ENCODE measurements at regions not wholly inside any gene's neighbourhood (a gene's known extent, or its start where the extent isn't known, plus 50 kb on each side); places are given as distances from the start of the nearest gene placed in this dataset.

- intact Hi-C loops (cut with micrococcal nuclease): no loop called here
- Mint-ChIP-seq H3K27ac (ENCODE audit: low read depth, unreplicated experiment) (no peak overlapping the region), H3K4me3 (ENCODE audit: unreplicated experiment) (no peak overlapping the region), H3K9me3 (ENCODE audit: unreplicated experiment) (no peaks in the 10 kb centered on the region), H3K27me3 (ENCODE audit: insufficient read depth, unreplicated experiment) (no peaks in the 10 kb centered on the region), H3K4me1 (ENCODE audit: insufficient read depth, unreplicated experiment) (peaks cover 8% of the 10 kb centered on the region), H3K36me3 (ENCODE audit: insufficient read depth, unreplicated experiment) (no peaks in the 10 kb centered on the region)
- CTCF ChIA-PET: interaction anchor here (0.7 to 13.7 kb wide), 8 partner anchors 9 to 404 kb away, joined by 3 to 624 read pairs (median 4); no protein-coding TSS in a partner anchor
- no peak for TF ChIP-seq CTCF (IDR thresholded peaks at IDR 0.05; ENCODE audit: unreplicated experiment)
- POLR2A ChIA-PET: interaction anchor here (1.0 kb wide), 1 partner anchor 20 kb away, joined by 3 read pairs; no protein-coding TSS in a partner anchor
- no TSS peak for BruUV-seq (replicated peaks)
- no peak for DNase-seq (ENCODE audit: unreplicated experiment)
Measured at GRCh38 chr1:224519874-224520273, 85.3 kb upstream of the WDR26 start.

GRCh38 chr1:224520808-224521207 is 86.2 kb upstream of the WDR26 start:
- Mint-ChIP-seq H3K9me3 (ENCODE audit: unreplicated experiment) (no peaks in the 10 kb centered on the region), H3K27me3 (ENCODE audit: insufficient read depth, unreplicated experiment) (no peaks in the 10 kb centered on the region), H3K27ac (ENCODE audit: low read depth, unreplicated experiment) (no peak overlapping the region), H3K4me3 (ENCODE audit: unreplicated experiment) (no peak overlapping the region), H3K4me1 (ENCODE audit: insufficient read depth, unreplicated experiment) (peaks cover 8% of the 10 kb centered on the region), H3K36me3 (ENCODE audit: insufficient read depth, unreplicated experiment) (no peaks in the 10 kb centered on the region)
- DNase-seq (ENCODE audit: unreplicated experiment): no peak
- no TSS peak for BruUV-seq (replicated peaks)
- POLR2A ChIA-PET: interaction anchor here (1.0 kb wide), 1 partner anchor 21 kb away, joined by 3 read pairs; no protein-coding TSS in a partner anchor
- CTCF ChIA-PET: interaction anchor here (1.2 to 13.7 kb wide), 4 partner anchors 12 to 403 kb away, joined by 3 to 624 read pairs (median 358); no protein-coding TSS in a partner anchor
- intact Hi-C loops (cut with micrococcal nuclease): no loop called here
- no peak for TF ChIP-seq CTCF (IDR thresholded peaks at IDR 0.05; ENCODE audit: unreplicated experiment)

DNA sequence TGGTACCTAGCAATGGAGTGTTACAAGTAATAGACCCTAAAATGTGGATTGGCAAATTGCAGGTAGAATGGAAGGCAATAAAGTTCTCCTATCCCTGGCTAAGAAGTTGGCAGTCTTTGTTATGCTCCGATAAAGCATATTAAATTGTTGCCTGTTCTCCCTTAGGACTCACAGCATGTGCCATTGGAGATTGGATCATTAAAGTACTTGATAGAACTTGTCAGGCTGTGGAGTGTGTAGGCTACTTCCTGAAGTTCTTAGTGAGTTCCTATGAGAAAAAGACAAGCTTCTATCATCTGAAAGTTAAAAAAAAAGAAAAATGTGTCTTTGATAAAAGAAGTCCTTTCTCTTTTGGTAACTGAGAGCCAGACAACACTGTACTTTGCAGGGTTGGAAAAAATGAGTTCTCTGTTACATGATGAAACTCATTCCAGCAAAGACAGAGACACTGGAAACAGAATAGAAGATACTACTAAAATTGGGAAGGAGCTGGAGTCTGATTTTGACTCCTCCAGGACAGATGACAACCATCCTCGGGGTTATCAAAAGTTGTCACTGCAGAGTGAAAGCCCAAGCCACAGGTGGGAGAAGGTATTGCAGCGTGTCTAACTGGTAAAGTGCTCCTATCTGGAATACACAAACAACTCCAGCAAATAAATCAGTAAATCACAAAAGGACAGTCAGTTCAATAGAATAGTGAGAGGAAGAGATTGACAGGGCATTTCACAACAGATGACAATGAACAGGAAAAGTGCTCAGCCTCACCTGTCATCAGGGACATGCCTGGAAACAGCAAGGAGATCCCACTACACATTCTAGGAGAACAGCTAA is 87.5 kb upstream of the WDR26 start:
- Mint-ChIP-seq H3K27ac (ENCODE audit: low read depth, unreplicated experiment) (no peak overlapping the region), H3K27me3 (ENCODE audit: insufficient read depth, unreplicated experiment) (no peaks in the 10 kb centered on the region), H3K9me3 (ENCODE audit: unreplicated experiment) (no peaks in the 10 kb centered on the region), H3K4me1 (ENCODE audit: insufficient read depth, unreplicated experiment) (peaks cover 8% of the 10 kb centered on the region), H3K36me3 (ENCODE audit: insufficient read depth, unreplicated experiment) (no peaks in the 10 kb centered on the region), H3K4me3 (ENCODE audit: unreplicated experiment) (no peak overlapping the region)
- BruUV-seq (replicated peaks): no TSS peak
- ChIA-PET POLR2A (interaction anchor here (0.7 to 1.2 kb wide), 3 partner anchors 17 to 352 kb away, joined by 3 to 4 read pairs (median 4); no protein-coding TSS in a partner anchor), CTCF (interaction anchor here (0.6 to 5.9 kb wide), 8 partner anchors 8 to 401 kb away, joined by 3 to 105 read pairs (median 4); no protein-coding TSS in a partner anchor)
- peak; percentile 7 for TF ChIP-seq CTCF (IDR thresholded peaks at IDR 0.05; ENCODE audit: unreplicated experiment)
- intact Hi-C loops (cut with micrococcal nuclease): no loop called here
- no peak for DNase-seq (ENCODE audit: unreplicated experiment)

DNA sequence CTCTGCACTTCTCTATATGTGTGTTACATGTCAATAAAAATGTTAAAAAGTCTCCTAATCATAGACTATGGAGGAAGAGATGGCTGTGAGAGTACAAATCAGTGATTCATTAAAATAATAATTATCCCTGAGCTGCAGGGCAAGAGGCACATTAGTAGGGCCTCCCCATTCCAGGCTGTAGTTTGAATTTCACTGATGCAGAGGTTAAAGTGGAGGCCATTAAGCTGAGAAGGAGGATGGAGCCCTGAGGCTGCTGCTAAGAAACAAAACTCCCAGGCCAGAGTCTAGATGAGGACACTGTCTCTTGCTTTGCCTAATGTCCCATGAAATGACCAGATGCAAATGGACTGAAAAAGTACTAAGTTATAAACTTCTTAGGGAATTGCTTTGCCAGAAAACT is 89.1 kb upstream of the WDR26 start:
- Mint-ChIP-seq H3K27me3 (ENCODE audit: insufficient read depth, unreplicated experiment) (no peaks in the 10 kb centered on the region), H3K4me3 (ENCODE audit: unreplicated experiment) (no peak overlapping the region), H3K9me3 (ENCODE audit: unreplicated experiment) (no peaks in the 10 kb centered on the region), H3K36me3 (ENCODE audit: insufficient read depth, unreplicated experiment) (no peaks in the 10 kb centered on the region), H3K4me1 (ENCODE audit: insufficient read depth, unreplicated experiment) (peaks cover 9% of the 10 kb centered on the region), H3K27ac (ENCODE audit: low read depth, unreplicated experiment) (no peak overlapping the region)
- intact Hi-C loops (cut with micrococcal nuclease): no loop called here
- ChIA-PET CTCF (interaction anchor here (0.8 to 5.9 kb wide), 5 partner anchors 10 to 371 kb away, joined by 3 to 105 read pairs (median 7); no protein-coding TSS in a partner anchor), POLR2A (interaction anchor here (0.6 to 1.2 kb wide), 4 partner anchors 38 to 221 kb away, joined by 3 to 4 read pairs (median 4); no protein-coding TSS in a partner anchor)
- no peak for DNase-seq (ENCODE audit: unreplicated experiment)
- no peak for TF ChIP-seq CTCF (IDR thresholded peaks at IDR 0.05; ENCODE audit: unreplicated experiment)
- no TSS peak for BruUV-seq (replicated peaks)

Measured in MCF 10A (cell line).